Breast epithelium (tissue), 4 donors: ENCODE measurements at regions not wholly inside any gene's neighbourhood (a gene's known extent, or its start where the extent isn't known, plus 50 kb on each side); places are given as distances from the start of the nearest gene placed in this dataset.

Source experiments
- DNase-seq, 2 donors: peaks; one replicate each; pipeline ENCODE4 v3.0.0-alpha.2; 2019; ENCODE audit warnings: low spot score in 2 of 2
- H3K27ac ChIP-seq, 2 donors: fragments of 200-600 bp; sonication (generic) in 1 of 2; one replicate each; pipeline ENCODE4 v1.5.1; 2016 to 2019; ENCODE audit warnings: mild to moderate bottlenecking in 1 of 2
- H3K27me3 ChIP-seq, 2 donors: fragments of 200-600 bp; sonication (generic) in 1 of 2; one replicate each; pipeline versions ENCODE4 v1.5.1 to v1.6.0; 2017 to 2019; ENCODE audit warnings: control low read depth in 1 of 2, mild to moderate bottlenecking in 1 of 2
- H3K36me3 ChIP-seq: fragments of 200-600 bp; one replicate; pipeline ENCODE4 v1.5.1; 2019
- H3K4me1 ChIP-seq, 2 donors: fragments of 200-600 bp; sonication (generic); one replicate each; pipeline ENCODE4 v1.5.1; 2016 to 2019; ENCODE audit warnings: control low read depth in 1 of 2
- H3K4me3 ChIP-seq, 3 donors: fragments of 200-600 bp; sonication (generic); 1 replicate in 2 of 3; 2 replicates in 1 of 3; pipeline ENCODE4 v1.5.1; 2016 to 2019; ENCODE audit warnings: mild to moderate bottlenecking in 3 of 3, moderate library complexity in 2 of 3
- H3K9me3 ChIP-seq, 2 donors: fragments of 200-600 bp; sonication (generic) in 1 of 2; one replicate each; pipeline ENCODE4 v1.5.1; 2016 to 2019; ENCODE audit warnings: control low read depth in 1 of 2
- POLR2A ChIP-seq: fragments of 450-650 bp; IDR thresholded peaks from one replicate; pipeline ENCODE4 v1.6.1; 2016; ENCODE audit warnings: antibody characterized with exemption, mild to moderate bottlenecking, moderate library complexity
- POLR2AphosphoS5 ChIP-seq, 3 donors: sonication (generic); formaldehyde crosslinking; IDR thresholded peaks; one replicate each; pipeline ENCODE4 v1.6.1; 2017; ENCODE audit warnings: antibody characterized with exemption in 3 of 3
- intact Hi-C: fragments of 100-400 bp; cut with DNase I; formaldehyde crosslinking; loops from one replicate; pipeline ENCODE4 v1.15.1; 2023; ENCODE audit warnings: low total_unique reads
- TF ChIP-seq, protein P1 (sequence below), 3 donors: fragments of 450-650 bp; IDR thresholded peaks; one replicate each; pipeline ENCODE4 v1.5.1; 2016 to 2017; ENCODE audit warnings: antibody characterized with exemption in 3 of 3, mild to moderate bottlenecking in 3 of 3, moderate library complexity in 3 of 3

DNA sequence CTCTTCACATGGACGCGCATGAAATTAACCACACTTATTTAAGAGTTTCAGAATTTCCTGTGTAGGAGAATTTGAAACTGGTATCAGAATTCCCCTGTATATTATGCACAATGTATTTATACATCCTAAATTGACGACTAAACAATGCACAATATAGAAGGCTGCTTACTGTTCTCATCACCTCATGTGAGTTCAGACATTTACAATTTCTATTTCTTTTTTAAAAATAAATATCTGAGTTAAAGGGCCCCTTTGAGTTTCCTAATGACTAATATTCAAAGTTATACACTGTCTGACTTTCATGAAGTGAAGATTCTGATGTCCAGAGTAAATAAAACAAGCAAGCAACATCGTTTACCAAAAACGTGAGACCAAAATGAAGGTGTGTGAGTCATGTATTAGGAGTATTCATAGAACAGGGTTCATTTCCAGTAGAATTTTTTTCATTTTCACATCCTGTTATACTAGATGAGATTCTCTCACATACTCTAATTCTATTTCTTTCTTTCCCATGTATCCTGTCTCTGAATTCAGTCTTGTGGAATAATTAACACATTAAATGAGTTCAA, 406.2 kb downstream of the NUP35 start:
- Histone ChIP-seq H3K4me1 (no peaks in the 10 kb centered on the region), H3K27me3 (no peaks in the 10 kb centered on the region), H3K9me3 (no peaks in the 10 kb centered on the region), H3K36me3 (no peaks in the 10 kb centered on the region), H3K27ac (no peak overlapping the region), H3K4me3 (no peak overlapping the region)
- no peak for TF ChIP-seq POLR2AphosphoS5 (IDR thresholded peaks at IDR 0.05)
- TF ChIP-seq, protein P1, sequence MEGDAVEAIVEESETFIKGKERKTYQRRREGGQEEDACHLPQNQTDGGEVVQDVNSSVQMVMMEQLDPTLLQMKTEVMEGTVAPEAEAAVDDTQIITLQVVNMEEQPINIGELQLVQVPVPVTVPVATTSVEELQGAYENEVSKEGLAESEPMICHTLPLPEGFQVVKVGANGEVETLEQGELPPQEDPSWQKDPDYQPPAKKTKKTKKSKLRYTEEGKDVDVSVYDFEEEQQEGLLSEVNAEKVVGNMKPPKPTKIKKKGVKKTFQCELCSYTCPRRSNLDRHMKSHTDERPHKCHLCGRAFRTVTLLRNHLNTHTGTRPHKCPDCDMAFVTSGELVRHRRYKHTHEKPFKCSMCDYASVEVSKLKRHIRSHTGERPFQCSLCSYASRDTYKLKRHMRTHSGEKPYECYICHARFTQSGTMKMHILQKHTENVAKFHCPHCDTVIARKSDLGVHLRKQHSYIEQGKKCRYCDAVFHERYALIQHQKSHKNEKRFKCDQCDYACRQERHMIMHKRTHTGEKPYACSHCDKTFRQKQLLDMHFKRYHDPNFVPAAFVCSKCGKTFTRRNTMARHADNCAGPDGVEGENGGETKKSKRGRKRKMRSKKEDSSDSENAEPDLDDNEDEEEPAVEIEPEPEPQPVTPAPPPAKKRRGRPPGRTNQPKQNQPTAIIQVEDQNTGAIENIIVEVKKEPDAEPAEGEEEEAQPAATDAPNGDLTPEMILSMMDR (IDR thresholded peaks at IDR 0.05): no peak
- no peak for TF ChIP-seq POLR2A
- intact Hi-C loops: no loop called here
- no peak for DNase-seq

DNA sequence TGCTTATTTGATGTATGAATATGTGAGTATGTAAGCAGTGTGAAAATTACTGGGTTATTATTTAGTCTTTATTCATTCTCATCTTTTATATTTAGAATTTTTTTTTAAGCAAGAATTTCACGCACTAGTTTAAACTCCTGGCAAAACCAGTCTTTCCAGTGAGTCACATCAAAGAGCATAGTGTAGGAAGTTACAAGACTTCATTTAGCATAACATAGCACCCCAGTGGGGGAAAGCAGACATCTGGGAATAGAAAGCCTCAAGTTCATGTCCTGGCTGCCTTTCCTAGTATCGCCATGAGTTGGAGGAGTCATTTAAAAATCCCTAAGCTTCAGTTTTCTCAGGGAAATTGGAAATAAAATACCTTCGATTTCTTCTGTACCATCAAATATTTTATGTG, 408.3 kb downstream of the NUP35 start:
- Histone ChIP-seq H3K36me3 (no peaks in the 10 kb centered on the region), H3K27ac (no peak overlapping the region), H3K4me1 (no peaks in the 10 kb centered on the region), H3K9me3 (no peaks in the 10 kb centered on the region), H3K27me3 (no peaks in the 10 kb centered on the region), H3K4me3 (no peak overlapping the region)
- TF ChIP-seq, protein P1 (IDR thresholded peaks at IDR 0.05): no peak
- TF ChIP-seq POLR2AphosphoS5 (IDR thresholded peaks at IDR 0.05): no peak
- no peak for TF ChIP-seq POLR2A
- intact Hi-C loops: no loop called here
- DNase-seq: no peak

DNA sequence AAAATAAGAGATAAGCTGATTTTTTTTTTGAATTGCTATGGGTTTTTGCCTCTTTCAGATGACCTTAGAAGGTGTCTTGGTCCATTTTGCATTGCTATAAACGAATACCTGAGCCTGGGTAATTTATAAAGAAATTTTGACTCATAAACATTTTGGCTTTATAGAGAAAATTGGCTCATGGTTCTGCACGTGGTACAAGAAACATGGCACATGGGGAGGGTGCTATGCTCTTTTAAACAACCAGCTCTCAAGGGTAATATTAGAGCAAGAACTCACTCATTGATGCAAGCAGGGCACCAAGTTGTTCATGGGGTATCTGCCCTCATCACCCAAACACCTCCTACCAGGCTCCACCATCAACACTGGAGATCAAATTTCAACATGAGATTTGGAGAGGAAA, 408.8 kb downstream of the NUP35 start:
- H3K27me3 ChIP-seq: no peaks in the 10 kb centered on the region
- H3K4me1 ChIP-seq: no peaks in the 10 kb centered on the region
- no peak overlapping the region for H3K4me3 ChIP-seq
- no peak overlapping the region for H3K27ac ChIP-seq
- no peaks in the 10 kb centered on the region for H3K36me3 ChIP-seq
- TF ChIP-seq, protein P1 (IDR thresholded peaks at IDR 0.05): no peak
- no peak for TF ChIP-seq POLR2A
- TF ChIP-seq POLR2AphosphoS5 (IDR thresholded peaks at IDR 0.05): no peak
- H3K9me3 ChIP-seq: no peaks in the 10 kb centered on the region
- intact Hi-C loops: no loop called here
- DNase-seq: no peak

DNA sequence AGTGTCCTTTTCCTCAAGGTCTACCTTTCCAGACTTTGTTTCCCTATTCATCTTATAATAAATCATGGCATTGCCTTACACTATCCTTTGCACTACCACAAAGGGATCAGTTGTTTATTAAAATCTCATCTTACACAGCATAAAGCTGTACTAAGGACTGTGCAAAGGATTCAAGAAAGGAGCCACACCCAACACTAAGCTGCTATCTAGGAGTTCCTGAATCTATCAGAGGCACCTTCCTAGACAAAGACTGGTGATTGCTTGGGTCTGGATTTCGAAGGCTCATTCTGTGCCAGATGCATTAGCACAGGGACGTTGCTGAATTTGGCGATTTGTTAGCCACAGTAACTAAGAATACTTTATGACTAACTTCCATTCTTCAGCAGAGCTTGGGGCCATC, 412.0 kb downstream of the NUP35 start:
- intact Hi-C loops: no loop called here
- Histone ChIP-seq H3K36me3 (no peaks in the 10 kb centered on the region), H3K27ac (no peak overlapping the region), H3K4me3 (no peak overlapping the region), H3K27me3 (no peaks in the 10 kb centered on the region), H3K9me3 (no peaks in the 10 kb centered on the region), H3K4me1 (no peaks in the 10 kb centered on the region)
- TF ChIP-seq POLR2AphosphoS5 (IDR thresholded peaks at IDR 0.05) (no peak), POLR2A (no peak)
- TF ChIP-seq, protein P1 (IDR thresholded peaks at IDR 0.05): no peak
- DNase-seq: no peak

DNA sequence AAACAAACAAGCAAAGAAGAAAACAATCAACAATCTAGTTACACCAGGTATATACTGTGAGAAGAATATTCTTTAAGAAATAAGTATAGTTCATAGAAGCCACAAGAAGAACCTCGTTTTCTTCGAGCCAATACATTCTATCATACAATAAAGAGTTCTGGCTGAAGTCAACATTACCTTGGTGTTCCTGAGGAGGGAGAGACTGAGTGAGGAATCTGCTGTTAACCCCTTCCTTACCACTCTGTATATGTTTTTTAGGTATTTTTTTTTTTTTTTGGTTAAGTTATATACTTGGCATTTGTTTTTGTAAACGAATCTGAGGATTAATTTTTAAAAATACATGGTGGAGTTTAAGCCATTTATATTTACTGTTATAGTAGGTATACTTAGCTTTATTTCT, 412.5 kb downstream of the NUP35 start:
- intact Hi-C loops: no loop called here
- H3K27me3 ChIP-seq: no peaks in the 10 kb centered on the region
- H3K4me1 ChIP-seq: no peaks in the 10 kb centered on the region
- no peaks in the 10 kb centered on the region for H3K9me3 ChIP-seq
- no peak for DNase-seq
- no peaks in the 10 kb centered on the region for H3K36me3 ChIP-seq
- H3K4me3 ChIP-seq: no peak overlapping the region
- H3K27ac ChIP-seq: no peak overlapping the region
- TF ChIP-seq POLR2AphosphoS5 (IDR thresholded peaks at IDR 0.05): no peak
- TF ChIP-seq, protein P1 (IDR thresholded peaks at IDR 0.05): no peak
- no peak for TF ChIP-seq POLR2A
